Calu3 (cell line): ENCODE measurements at regions not wholly inside any gene's neighbourhood (a gene's known extent, or its start where the extent isn't known, plus 50 kb on each side); places are given as distances from the start of the nearest gene placed in this dataset.
"Not testable (repeated sequence)": the region's sequence is repeated elsewhere in the genome, so short reads cannot be mapped to it uniquely, and the experiment has no call there.

ENCODE experiments used
- BruUV-seq: library from RNA; stranded (reverse); fragments of 400-500 nt; replicated peaks from 2 replicates; lab custom pipeline; 2021; lab: Mats Ljungman, UMichigan
- CTCF ChIA-PET: fragments of 300-600 bp; sonication (Branson Sonifier 250); formaldehyde crosslinking; loops from one replicate; lab custom pipeline; 2022; ENCODE audit warnings: antibody characterized with exemption; lab: Charles Lee
- DNase-seq: peaks from one replicate; pipeline ENCODE4 v3.0.0; 2022
- H3K27ac Mint-ChIP-seq: one replicate; pipeline ENCODE4 v1.8.0; 2022; ENCODE audit warnings: mixed read lengths; ENCODE audit not compliant: unreplicated experiment
- H3K27me3 Mint-ChIP-seq: one replicate; pipeline ENCODE4 v1.8.0; 2022; ENCODE audit warnings: mixed read lengths; ENCODE audit not compliant: unreplicated experiment
- H3K36me3 Mint-ChIP-seq: one replicate; pipeline ENCODE4 v1.8.0; 2022; ENCODE audit warnings: mild to moderate bottlenecking, moderate library complexity, mixed read lengths; ENCODE audit not compliant: insufficient read depth, unreplicated experiment
- H3K4me1 Mint-ChIP-seq: one replicate; pipeline ENCODE4 v1.8.0; 2022; ENCODE audit warnings: mild to moderate bottlenecking, low read depth, mixed read lengths; ENCODE audit not compliant: unreplicated experiment
- H3K4me3 Mint-ChIP-seq: one replicate; pipeline ENCODE4 v1.8.0; 2022; ENCODE audit warnings: mild to moderate bottlenecking, low read depth, moderate library complexity, mixed read lengths; ENCODE audit not compliant: unreplicated experiment
- H3K9me3 Mint-ChIP-seq: one replicate; pipeline ENCODE4 v1.8.0; 2022; ENCODE audit warnings: low read depth, mixed read lengths; ENCODE audit not compliant: unreplicated experiment
- CTCF ChIP-seq: fragments of 200-600 bp; IDR thresholded peaks from one replicate; pipeline ENCODE4 v1.8.0; 2022; ENCODE audit warnings: antibody characterized with exemption; ENCODE audit not compliant: unreplicated experiment
- intact Hi-C: fragments of 100-400 bp; cut with micrococcal nuclease; formaldehyde crosslinking; loops from one replicate; pipeline ENCODE4 v1.10.0; 2022; ENCODE audit not compliant: unreplicated experiment

GRCh38 chr1:187734427-187734826 is 905.7 kb downstream of the PLA2G4A start:
- CTCF ChIA-PET = no interaction called here
- intact Hi-C loops = no loop called here
- no peaks in the 10 kb centered on the region for H3K36me3 Mint-ChIP-seq
- H3K4me1 Mint-ChIP-seq = no peaks in the 10 kb centered on the region
- no peak overlapping the region for H3K4me3 Mint-ChIP-seq
- H3K9me3 Mint-ChIP-seq = no peaks in the 10 kb centered on the region
- BruUV-seq = no TSS peak
- no peaks in the 10 kb centered on the region for H3K27me3 Mint-ChIP-seq
- no peak for DNase-seq
- no peak overlapping the region for H3K27ac Mint-ChIP-seq
- no peak for TF ChIP-seq CTCF

GRCh38 chr1:187744665-187745064 is 915.9 kb downstream of the PLA2G4A start:
- intact Hi-C loops = no loop called here
- no peaks in the 10 kb centered on the region for H3K9me3 Mint-ChIP-seq
- no peaks in the 10 kb centered on the region for H3K36me3 Mint-ChIP-seq
- H3K4me3 Mint-ChIP-seq = no peak overlapping the region
- no peak overlapping the region for H3K27ac Mint-ChIP-seq
- DNase-seq = no peak
- no TSS peak for BruUV-seq
- CTCF ChIA-PET = no interaction called here
- TF ChIP-seq CTCF = no peak
- no peaks in the 10 kb centered on the region for H3K27me3 Mint-ChIP-seq
- peaks cover 7% of the 10 kb centered on the region for H3K4me1 Mint-ChIP-seq

GRCh38 chr1:187755536-187755935 is 926.8 kb downstream of the PLA2G4A start:
- no peak overlapping the region for H3K27ac Mint-ChIP-seq
- H3K4me1 Mint-ChIP-seq = no peaks in the 10 kb centered on the region
- no peak overlapping the region for H3K4me3 Mint-ChIP-seq
- DNase-seq = no peak
- no peaks in the 10 kb centered on the region for H3K9me3 Mint-ChIP-seq
- no peaks in the 10 kb centered on the region for H3K36me3 Mint-ChIP-seq
- no peaks in the 10 kb centered on the region for H3K27me3 Mint-ChIP-seq
- CTCF ChIA-PET = no interaction called here
- TF ChIP-seq CTCF = no peak
- intact Hi-C loops = no loop called here
- BruUV-seq = no TSS peak

GRCh38 chr1:187756684-187757083 is 927.9 kb downstream of the PLA2G4A start:
- DNase-seq, BruUV-seq: not testable (repeated sequence)

GRCh38 chr1:187759825-187760333 is 931.1 kb downstream of the PLA2G4A start:
- H3K36me3 Mint-ChIP-seq = no peaks in the 10 kb centered on the region
- intact Hi-C loops = no loop called here
- no peaks in the 10 kb centered on the region for H3K9me3 Mint-ChIP-seq
- H3K27ac Mint-ChIP-seq = no peak overlapping the region
- H3K4me1 Mint-ChIP-seq = no peaks in the 10 kb centered on the region
- CTCF ChIA-PET = no interaction called here
- TF ChIP-seq CTCF = no peak
- no peaks in the 10 kb centered on the region for H3K27me3 Mint-ChIP-seq
- no peak overlapping the region for H3K4me3 Mint-ChIP-seq
- BruUV-seq = no TSS peak
- no peak for DNase-seq

More at GRCh38 chr1:187756684-187757083, 927.9 kb downstream of the PLA2G4A start:
- H3K9me3 Mint-ChIP-seq, H3K27me3 Mint-ChIP-seq, CTCF ChIA-PET, intact Hi-C loops, H3K27ac Mint-ChIP-seq, H3K36me3 Mint-ChIP-seq, H3K4me3 Mint-ChIP-seq, H3K4me1 Mint-ChIP-seq: not testable (repeated sequence)
